ENCODE measurements at regions not wholly inside any gene's neighbourhood (a gene's known extent, or its start where the extent isn't known, plus 50 kb on each side); places are given as distances from the start of the nearest gene placed in this dataset.

DNA sequence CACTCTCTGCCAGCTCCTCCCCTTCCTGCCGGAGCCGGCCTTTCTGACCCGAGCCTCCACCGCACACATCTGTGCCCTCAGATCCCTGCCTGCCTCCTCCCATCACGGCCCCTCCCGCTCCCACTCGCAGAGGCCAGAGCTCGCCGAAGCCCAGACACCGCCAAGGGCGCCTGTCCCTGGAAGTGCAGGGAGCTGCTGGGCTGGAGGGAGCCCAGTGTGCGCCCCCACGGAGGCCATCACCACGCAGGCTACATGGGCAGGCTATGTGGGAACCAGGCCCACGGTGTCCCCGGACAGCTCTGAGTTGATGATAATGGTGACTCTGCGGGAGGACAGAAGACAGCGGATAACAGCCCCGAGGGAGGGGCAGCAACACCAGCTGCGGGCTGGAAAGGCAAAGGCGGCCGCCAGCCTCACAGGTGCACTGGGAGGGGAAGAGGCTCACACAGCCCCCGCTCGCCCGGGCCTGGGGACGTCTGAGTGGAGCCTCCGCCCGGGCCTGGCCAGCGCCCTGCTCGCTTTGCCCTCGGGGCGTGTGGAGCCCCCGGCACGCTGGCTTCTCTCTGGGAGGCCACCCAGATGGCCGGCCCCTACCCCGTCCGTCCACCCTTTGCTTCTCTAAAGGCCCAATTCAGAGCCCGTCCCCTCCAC, 154.9 kb downstream of the DLL1 start:
- no peak for DNase-seq (ENCODE audit: low read depth in 3 of 3)

DNA sequence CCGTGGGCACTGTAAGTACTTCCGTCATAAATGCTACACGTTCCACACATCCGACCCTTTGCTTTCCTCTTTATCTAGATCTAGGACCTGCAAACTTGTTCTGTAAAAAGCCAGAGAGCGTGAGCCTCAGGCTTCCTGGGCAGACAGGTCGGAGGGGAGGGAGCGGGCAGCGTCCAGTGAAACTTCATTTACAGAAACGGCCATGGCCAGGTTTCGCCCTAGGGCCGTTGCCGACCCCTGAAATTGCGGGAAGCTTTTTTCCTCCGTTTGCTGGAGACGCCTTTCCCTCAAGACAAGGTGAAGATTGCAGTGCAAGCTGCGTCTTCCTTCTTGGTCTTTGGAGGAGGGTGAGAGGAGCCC, 155.4 kb downstream of the DLL1 start:
- DNase-seq (ENCODE audit: low read depth in 3 of 3): no peak

DNA sequence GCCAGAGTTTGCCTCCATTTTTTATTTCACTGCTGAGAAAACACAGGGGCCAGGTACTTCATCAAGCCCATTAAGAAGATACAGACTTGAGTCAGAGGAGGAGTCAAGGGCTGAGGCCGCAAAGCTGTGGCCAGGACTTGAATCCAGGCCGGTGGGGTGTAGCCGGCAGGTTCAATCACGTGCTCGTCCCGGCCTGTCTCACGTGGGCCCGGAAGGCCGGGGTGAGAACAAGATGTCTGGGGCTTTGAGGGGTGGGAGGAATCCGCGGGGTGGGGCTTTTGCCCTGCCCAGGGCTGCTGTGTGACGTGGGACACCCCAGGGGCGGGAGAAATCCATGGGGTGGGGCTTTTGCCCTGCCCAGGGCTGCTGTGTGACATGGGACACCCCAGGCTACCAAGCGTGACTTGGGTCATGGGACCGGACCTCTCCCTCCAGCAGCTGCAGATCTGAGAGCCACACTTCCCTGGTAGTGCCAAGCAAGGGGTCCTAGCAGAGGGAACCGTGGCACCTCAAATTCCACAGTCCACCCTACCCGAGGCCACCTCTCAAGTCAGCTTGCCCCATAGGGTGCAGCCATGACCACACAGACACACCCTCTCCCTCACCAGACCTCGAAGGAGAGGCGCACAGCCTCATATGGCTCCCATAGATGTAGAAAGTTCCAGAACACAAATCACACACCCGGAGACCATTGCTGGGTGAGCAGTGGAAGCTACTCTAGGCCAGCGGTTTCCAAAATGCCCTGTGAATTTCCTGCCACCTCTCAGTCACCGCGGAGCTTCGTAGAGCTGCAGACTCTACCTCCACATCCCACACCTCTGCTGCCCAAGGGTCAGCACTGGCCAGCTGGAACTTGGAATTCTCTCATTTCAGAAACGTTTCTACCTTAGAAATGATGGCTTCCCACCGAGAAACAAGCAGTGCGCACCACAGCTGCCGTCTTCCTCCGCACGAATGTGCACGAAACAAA, 156.1 kb downstream of the DLL1 start:
- no peak for DNase-seq (ENCODE audit: low read depth in 3 of 3)

DNA sequence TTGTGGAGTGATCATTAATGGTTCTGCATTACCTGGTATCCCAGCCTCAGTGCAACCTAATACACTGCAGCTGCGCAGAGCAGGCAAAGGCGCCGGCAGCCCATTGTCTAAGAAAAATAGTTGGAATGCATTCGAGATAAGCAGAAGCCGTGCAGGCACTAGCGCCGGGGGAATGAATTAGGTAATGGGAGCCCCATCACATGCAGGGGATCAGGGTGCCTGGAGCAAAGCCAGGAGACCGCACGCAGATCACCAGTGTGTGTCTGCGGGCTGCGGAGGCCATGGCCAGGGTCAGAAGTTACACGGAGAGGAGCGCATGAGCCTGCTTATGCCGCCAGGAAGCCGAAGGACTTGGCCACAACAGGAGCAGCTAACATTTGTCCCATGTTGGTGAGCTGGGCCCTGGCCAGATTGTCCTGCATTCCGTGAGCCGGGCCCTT, 156.8 kb downstream of the DLL1 start:
- no peak for DNase-seq (ENCODE audit: low read depth in 3 of 3)

DNA sequence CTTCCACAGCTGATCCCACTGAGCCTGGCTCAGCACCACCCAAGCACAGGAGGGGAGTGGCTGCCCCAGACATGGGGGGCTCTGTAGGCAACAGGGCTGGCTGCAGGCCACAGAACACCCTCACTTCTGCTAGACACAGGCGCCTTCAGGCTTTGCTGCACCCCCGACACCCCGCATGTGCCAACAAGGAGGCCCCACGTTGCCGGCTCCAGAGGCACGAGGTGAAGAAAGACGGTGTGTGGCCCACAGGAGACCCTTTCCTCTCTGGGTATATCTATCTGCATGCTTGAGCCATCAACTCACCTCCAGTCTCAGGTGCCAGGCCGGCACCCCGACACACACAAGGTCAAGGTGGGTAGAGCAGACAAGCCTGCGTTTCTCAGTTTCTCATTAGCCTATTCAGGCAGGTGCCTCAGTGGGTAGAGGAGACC, 158.3 kb downstream of the DLL1 start:
- no peak for DNase-seq (ENCODE audit: low read depth in 3 of 3)

DNA sequence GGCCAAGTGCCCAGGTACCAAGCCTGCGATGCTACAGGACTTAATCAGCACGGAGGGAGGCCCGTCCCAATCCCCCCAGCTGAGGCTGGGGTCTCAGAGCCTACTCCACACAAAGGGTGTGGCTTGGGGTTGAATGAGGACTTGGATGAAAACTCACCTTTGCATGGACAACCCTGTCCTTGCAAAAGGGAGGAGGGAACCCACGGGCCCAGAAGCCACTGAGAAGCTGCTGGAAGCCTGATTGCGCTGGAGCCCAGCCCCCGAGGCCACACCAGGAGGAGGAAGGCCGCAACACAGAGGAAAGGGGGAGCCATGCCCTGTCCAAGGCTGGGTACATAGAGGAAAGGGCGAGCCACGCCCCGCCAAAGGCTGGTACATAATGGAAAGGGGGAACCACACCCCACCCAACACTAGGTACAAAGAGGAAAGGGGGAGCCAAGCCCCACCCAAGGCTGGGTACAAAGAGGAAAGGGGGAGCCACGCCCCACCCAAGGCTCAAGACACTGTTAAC, 158.8 kb downstream of the DLL1 start:
- DNase-seq (ENCODE audit: low read depth in 3 of 3): no peak

DNA sequence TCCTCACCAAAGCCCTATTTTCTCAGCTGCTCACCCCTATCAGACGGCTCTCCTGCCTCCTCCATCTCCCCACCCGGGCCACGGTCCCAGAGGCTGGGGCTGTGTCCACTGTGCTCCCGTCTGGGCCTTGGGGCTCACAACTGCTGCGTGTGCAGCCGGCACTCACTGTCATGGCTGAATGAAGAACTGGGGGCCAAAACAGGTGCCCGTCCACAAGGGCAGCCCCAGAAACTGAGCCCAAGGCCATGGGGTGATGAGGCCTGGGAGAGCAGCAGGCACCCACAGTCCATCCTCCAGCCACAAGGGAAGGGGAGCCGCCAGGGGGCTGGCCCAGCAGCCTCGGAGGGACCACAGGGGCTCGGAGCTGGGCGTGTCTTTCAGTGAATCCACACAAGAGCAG, 159.5 kb downstream of the DLL1 start:
- no peak for DNase-seq (ENCODE audit: low read depth in 3 of 3)

DNA sequence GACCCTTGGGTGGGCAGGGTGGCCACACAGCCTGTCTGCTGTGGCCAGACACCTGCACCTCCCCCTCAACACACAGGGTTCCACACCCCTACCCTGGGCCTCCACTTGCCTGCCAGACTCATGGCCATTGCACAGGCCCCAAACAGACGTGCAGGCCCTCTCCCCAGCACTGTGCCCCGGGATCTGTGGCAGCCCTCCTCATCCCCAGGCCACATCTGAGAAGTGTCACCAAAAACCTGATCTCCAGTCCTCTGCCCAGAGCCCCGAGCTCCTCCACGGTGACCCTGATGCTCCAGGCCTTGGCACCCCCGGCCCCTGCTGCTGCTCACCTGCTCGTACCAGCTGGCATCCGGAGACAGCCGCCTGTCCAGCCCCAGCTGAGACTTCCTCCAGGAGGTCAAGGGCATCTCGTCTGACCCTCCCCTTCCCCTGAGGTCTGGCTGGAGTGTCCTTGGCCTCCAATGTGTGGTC, 160.1 kb downstream of the DLL1 start:
- no peak for DNase-seq (ENCODE audit: low read depth in 3 of 3)

DNA sequence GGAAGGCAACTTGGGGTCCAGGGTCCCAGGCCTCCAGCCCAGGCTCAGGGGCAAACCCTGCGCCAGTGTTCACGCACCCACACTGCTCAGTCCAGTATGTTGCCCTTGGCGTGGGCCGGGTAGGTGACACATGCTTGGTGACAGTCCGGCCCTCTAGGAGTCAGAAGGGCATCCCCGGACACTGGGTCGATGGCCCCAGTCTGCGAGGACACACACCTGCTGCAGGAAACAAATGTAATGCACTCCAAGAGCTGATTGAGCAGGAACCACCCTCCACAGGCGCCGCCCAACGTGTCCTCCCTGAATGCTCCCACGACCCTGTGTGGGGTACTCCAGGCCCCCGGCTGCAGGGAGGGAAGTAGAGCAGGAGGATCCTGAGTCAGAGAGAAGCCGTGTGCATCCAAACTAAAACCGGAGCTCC, 160.7 kb downstream of the DLL1 start:
- no peak for DNase-seq (ENCODE audit: low read depth in 3 of 3)

DNA sequence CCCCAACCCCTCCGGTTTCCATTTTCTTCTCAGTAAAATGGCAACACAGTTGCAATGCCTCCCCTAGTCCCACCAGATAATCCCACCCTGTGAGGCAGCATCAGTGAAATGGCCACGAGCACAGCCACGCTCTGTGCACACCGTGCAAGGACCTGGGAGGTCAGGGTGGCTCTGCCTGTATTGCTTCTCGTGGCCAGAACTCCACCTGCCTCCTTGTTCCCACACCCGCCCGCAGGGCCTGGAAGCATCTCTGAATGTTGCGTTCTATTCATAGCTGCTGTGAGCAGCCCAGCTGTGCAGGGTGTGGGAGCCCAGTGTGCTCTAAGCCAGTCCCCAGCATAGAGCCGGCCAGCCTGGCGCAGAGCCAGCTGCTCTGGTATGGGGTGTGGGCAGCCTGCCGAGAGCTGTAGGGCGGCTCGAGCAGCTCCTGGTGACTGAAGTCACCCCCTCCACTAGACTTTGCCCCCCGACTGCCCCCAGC, 161.1 kb downstream of the DLL1 start:
- no peak for DNase-seq (ENCODE audit: low read depth in 3 of 3)

DNA sequence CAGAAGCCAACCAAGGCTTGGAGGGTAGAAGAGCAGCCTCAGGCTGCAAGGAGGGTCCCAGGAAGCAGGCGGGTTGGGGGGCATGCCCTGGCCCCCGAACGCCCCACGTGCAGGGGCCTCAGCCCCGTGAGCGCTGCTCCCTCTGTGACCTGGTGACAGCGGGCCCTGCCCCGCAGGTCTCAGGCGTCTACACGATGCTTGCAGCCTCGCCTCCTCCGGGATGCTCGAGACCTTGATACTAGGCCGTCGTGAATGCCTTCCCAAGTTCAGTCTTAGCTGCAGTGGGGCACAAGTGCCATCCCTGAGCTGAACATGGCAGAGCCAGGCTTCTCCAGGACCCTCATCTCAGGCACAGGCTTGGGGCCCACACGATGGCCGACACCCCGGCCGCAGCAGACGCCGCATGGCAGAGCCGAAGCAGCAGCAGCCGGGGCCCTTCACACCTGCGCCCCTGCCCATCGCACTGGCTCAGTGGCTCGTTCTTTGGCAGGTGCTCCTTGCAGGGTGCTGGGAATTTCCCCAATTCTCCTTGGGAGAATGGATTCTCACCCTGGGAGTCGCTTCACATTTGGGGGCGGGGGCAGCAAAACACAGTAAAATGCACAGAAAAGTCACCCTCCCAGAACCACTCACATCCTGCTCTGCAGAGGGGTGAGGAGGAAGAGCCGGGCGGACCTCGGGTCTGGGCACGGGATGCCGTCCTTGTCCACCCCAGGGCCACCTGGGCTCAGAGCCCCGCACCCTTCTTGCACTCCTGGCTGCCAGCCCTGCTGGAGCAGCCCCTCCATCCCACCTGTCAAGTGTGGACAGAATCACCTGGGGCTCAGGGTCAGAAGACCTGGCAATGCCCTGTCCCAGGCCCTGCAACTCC, 161.8 kb downstream of the DLL1 start:
- DNase-seq (ENCODE audit: low read depth in 3 of 3): no peak

DNA sequence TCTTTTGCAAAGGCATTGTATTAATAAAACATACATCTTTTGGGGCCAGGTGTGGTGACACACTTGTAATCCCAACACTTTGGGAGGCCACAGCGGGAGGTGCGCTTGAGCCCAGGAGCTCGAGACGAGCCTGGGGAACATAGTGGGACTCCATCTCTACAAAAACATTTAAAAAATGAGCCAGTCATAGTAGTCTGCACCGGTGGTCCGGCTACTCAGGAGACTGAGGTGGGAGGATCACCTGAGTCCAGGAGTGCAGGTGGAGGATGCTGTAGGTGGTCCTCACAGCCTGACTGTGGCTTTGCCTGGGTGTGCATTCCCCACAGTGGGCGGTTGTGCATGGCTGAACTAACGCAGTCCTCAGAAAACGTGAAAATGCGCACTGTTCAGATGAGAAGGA, 162.5 kb downstream of the DLL1 start:
- DNase-seq (ENCODE audit: low read depth in 3 of 3): no peak

DNA sequence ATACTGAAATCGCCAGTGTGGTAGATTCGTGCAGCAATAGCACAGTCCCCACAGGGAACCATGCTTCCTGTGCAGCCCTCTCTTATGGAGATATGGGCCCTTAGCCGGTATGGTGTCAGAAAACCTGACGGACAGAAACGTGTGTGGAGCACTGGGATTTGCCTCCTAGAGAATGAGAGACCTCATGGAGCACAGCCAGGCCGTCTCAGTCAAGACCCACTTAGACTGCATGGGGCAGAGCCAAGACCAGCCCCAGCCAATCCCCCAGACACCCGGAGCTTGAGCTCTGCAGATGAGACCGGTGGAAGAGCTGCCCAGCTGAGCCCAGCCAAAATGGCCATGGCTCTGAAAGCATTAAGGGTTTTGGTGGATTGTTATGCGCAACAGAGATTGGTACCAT, 163.7 kb downstream of the DLL1 start:
- DNase-seq (ENCODE audit: low read depth in 3 of 3): no peak

DNA sequence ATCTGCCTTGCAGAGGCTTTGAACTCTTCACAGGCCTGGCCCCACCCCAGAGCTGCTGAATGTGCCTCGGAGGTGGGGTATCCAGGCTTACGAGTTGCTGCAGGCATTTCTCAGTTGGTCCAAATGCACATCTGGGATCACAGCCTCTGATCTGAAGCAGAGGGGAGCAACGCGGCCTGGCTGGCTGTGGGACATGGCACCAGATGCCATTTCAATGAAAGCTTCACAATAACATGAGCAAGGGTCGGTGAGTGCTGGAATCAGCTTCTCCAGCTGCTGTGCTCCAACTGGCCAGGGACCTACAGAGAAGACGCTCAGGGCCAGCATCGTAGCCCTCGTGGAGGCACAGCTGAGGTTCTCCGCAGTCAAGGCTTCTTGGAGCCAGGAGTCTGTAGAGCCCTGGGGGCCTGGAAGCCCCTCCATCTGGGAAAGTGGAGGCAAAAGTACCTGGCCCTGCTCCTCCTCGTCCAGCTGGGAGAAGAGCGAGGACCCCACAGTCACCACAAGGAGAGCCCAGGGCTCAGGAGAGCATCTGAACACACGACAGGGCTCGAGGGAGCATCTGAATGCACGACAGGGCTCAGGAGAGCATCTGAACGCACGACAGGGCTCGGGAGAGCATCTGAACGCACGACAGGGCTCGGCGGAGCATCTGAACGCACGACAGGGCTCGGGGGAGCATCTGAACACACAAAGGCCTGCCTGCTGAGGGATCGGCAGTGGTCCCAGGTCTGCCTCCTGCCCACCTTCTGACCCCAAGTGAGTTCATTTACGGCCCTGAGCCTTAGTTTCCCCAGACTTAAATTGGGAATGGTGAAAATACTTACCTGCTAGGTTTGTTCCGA, 165.2 kb downstream of the DLL1 start:
- no peak for DNase-seq (ENCODE audit: low read depth in 3 of 3)

DNA sequence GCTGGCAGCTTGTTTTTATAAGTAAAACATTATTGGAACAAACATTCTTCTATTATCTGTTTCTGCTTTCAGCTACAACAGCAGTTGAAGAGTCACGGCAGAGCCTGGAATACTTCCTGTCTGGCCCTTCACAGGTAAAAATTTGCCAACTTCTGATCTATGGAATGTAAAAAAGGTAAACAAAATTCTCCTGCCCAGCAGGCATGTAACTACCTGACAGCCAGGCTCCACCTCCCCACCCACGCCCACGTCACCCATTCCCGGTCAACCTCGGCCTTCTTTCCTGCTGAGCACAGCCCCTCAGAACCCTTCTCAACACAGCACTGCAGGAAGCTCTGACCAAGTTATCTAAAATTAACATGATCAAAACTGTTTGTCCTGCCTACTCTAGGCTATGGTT, 166.0 kb downstream of the DLL1 start:
- DNase-seq (ENCODE audit: low read depth in 3 of 3): no peak

DNA sequence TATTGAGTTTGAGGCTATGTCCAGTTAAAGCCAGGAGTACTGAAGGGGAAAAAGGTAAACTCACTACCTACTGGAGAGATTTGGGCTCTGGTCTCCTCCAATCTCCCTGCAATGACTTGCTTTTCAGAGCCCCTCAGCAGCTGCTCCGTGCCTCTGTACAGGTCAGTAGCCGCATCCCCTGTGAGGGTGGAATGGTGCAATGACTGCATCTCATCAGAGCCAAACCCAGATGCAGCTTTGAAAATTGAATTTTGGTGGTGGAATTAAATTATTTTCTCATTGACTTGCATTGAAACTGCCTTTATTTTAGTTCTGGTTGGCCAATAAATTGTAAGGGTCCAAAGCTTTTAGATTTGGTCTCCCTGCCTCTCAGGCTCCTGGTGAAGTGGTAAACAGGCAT, 166.7 kb downstream of the DLL1 start:
- no peak for DNase-seq (ENCODE audit: low read depth in 3 of 3)

DNA sequence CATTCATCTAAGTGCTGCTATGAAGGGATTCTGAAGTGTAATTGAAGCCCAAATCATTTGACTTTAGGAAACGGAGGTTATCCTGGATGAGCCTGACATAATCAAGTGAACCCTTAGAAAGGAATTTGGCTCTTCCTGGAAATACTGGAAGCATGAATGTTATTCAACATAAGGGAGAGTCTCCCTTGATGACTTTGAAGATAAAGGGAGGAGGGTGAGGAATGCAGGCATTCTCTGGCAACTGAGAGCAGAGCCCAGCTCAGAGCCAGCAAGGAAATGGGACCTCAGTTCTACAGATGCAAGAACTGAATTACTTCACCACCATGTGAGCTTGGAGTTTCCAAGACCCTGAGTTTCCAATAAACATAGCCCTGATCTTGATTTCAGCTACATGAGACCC, 168.2 kb downstream of the DLL1 start:
- DNase-seq (ENCODE audit: low read depth in 3 of 3): no peak

DNA sequence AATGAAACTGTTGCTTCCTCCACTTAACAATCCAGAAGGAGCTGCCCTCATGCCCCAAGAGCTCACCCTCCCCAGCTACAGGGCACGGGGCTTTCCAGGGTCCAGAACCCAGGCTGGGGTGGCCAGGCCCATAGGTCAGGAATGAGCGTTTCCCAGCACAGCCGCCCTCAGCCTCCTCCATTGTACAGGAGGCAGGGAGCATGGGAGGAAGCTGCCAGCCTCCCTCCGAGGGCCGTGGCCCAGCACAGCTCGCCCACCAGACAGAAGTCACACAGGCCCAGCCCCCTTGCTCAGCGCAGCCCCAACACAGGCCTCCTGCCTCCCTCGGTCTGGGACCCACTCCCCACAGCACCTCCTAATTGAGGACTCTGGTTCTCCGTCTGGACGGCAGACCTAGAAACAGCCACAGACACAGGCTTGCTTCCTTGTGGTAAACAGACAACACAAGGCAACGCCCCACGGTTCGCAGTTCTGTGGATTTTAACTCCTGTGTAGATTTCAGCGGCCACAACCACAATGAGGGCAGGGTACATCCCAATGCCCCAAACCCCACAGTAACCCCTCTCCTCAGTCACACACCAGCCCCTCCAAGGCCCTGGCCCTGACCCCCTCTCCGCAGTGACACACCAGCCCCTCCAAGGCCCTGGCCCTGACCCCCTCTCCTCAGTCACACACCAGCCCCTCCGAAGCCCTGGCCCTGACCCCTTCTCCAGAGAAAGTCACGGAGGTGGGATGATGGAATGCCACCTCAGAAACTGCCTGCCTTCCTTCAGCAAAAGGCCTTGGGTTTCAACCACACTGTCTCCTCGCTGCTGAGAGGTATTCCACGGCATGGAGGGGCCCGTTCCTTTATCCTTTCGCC, 173.5 kb downstream of the DLL1 start:
- no peak for DNase-seq (ENCODE audit: low read depth in 3 of 3)

DNA sequence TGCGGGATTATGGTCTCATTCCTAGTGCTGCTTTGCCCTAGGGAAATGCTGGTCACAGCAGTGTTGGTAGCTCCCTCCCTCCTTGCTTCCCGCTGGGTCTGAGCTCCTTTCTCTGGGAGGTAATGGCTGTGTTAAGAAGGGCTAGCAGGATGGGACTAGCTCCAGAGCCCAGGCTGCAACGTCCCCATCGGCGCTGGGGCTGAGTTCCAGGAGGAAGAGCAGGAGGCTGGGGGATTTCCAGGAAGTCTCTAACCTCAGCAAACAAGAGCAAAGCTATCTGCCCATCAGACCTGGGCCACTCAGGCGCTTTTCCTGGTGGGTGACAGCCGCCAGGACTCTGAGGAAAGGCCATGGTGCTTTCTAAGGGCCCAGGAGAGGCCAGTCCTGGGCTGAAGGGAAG, 174.2 kb downstream of the DLL1 start:
- no peak for DNase-seq (ENCODE audit: low read depth in 3 of 3)

All from stimulated activated CD4-positive, alpha-beta T cell treated with anti-CD3 and anti-CD28 coated beads, TNF-alpha, amount 100 ng/mL, for 48 hours (primary cell).